ENCODE measurements at regions not wholly inside any gene's neighbourhood (a gene's known extent, or its start where the extent isn't known, plus 50 kb on each side); places are given as distances from the start of the nearest gene placed in this dataset.

GRCh38 chr16:55151561-55152305 lies 172.3 kb upstream of the IRX6 start:
- CTCF ChIA-PET: no interaction called here
- TF ChIP-seq MXI1 (IDR thresholded peaks at IDR 0.05; ENCODE audit: borderline replicate concordance, low read depth, low read length) (no peak), NFE2L2 (IDR thresholded peaks at IDR 0.05; ENCODE audit: low read depth, low read length) (no peak), FOS (IDR thresholded peaks at IDR 0.05; ENCODE audit: low read depth, low read length) (no peak), CHD1 (IDR thresholded peaks at IDR 0.05; ENCODE audit: low read depth, low read length) (no peak), CEBPB (IDR thresholded peaks at IDR 0.05; ENCODE audit: low read depth, low read length) (no peak), USF2 (IDR thresholded peaks at IDR 0.05; ENCODE audit: low read depth, low read length) (no peak), RFX5 (IDR thresholded peaks at IDR 0.05; ENCODE audit: low read depth, low read length) (no peak), MAZ (IDR thresholded peaks at IDR 0.05; ENCODE audit: borderline replicate concordance, low read depth, low read length) (no peak), MAFK (IDR thresholded peaks at IDR 0.05; ENCODE audit: low read depth, low read length) (no peak), ELK1 (IDR thresholded peaks at IDR 0.05; ENCODE audit: borderline replicate concordance, low read depth, low read length) (no peak), BHLHE40 (IDR thresholded peaks at IDR 0.05; ENCODE audit: low read depth, low read length) (no peak), RCOR1 (IDR thresholded peaks at IDR 0.05; ENCODE audit: insufficient replicate concordance, low read length) (no peak), RAD21 (IDR thresholded peaks at IDR 0.05; ENCODE audit: low read length) (no peak), SMC3 (IDR thresholded peaks at IDR 0.05; ENCODE audit: low read depth, low read length) (no peak), CTCF (conservative IDR thresholded peaks at IDR 0.05; ENCODE audit: low read depth, low read length) (no peak), POLR2A (IDR thresholded peaks at IDR 0.05; ENCODE audit: low read depth, low read length) (no peak)
- DNase-seq (no peak), ATAC-seq (ENCODE audit: low read depth) (no peak)
- H3K4me3 ChIP-seq (ENCODE audit: insufficient read depth, low read depth, low read length): no peak overlapping the region
- no peak overlapping the region for H2BK20ac ChIP-seq (ENCODE audit: low read depth, low read length)
- no CpG with 5 or more reads among the region's 9 CpGs for WGBS, 2 experiments (ENCODE audit: extremely low coverage in 2 of 2, insufficient read length in 1 of 2)
- H3K9me1 ChIP-seq (ENCODE audit: insufficient read depth, low read length): no peaks in the 10 kb centered on the region
- H3K4me2 ChIP-seq (ENCODE audit: low read depth, low read length): no peak overlapping the region
- no peaks in the 10 kb centered on the region for H3K27me3 ChIP-seq (ENCODE audit: control insufficient read depth, insufficient read depth, low read length)
- H3K4ac ChIP-seq (ENCODE audit: low read depth, low read length): no peak overlapping the region
- H2BK5ac ChIP-seq (ENCODE audit: low read depth, low read length, poor library complexity, severe bottlenecking): no peak overlapping the region
- no peaks in the 10 kb centered on the region for H3K4me1 ChIP-seq (ENCODE audit: control insufficient read depth, insufficient read depth, low read length)
- H4K91ac ChIP-seq (ENCODE audit: insufficient read depth, low read depth, low read length): no peak overlapping the region
- H3K36me3 ChIP-seq (ENCODE audit: control insufficient read depth, insufficient read depth, low read length): no peaks in the 10 kb centered on the region
- no peak overlapping the region for H2AK5ac ChIP-seq (ENCODE audit: low read depth, low read length)
- H4K8ac ChIP-seq (ENCODE audit: low read depth in 2 of 2, low read length in 2 of 2): no peak overlapping the region
- POLR2A ChIA-PET (ENCODE audit: unreplicated experiment): no interaction called here
- H3K18ac ChIP-seq (ENCODE audit: low read depth, low read length): no peak overlapping the region
- no TSS peak for BruUV-seq (replicated peaks)
- H3K27ac ChIP-seq (ENCODE audit: insufficient read depth, low read length): no peak overlapping the region
- H2BK15ac ChIP-seq (ENCODE audit: low read depth, low read length): no peak overlapping the region
- intact Hi-C loops (cut with micrococcal nuclease) (no loop called here), in situ Hi-C loops (cut with MboI; ENCODE audit: low sequenced_read_pairs) (no loop called here), dilution Hi-C loops (cut with HindIII; ENCODE audit: low sequenced_read_pairs, unreplicated experiment) (no loop called here)
- no peaks in the 10 kb centered on the region for H3K79me1 ChIP-seq (ENCODE audit: low read depth in 1 of 2, low read length in 2 of 2)
- 0 out of 2 replicates have a peak, but pooled peaks cover 4% of the 10 kb centered on the region for H3K9me3 ChIP-seq (ENCODE audit: control insufficient read depth, insufficient read depth, low read length)
- no peak overlapping the region for H2AFZ ChIP-seq (replicated peaks; ENCODE audit: low read length, poor library complexity)
- no peaks in the 10 kb centered on the region for H4K20me1 ChIP-seq (ENCODE audit: insufficient read depth, low read length)
- H3K56ac ChIP-seq (ENCODE audit: extremely low read depth, insufficient read depth, low read length): no peak overlapping the region
- H2BK120ac ChIP-seq (ENCODE audit: low read depth, low read length): no peak overlapping the region
- H3K14ac ChIP-seq (replicated peaks; ENCODE audit: low read depth, low read length): no peak overlapping the region
- no peak overlapping the region for H2AK9ac ChIP-seq (replicated peaks; ENCODE audit: low read depth, low read length, poor library complexity)
- H4K5ac ChIP-seq (ENCODE audit: low read depth, low read length): no peak overlapping the region
- H3K23ac ChIP-seq (ENCODE audit: low read depth, low read length): no peak overlapping the region
- H3K9ac ChIP-seq (ENCODE audit: low read depth, low read length): no peak overlapping the region

Data from IMR-90 (cell line).